Activated T-cell treated with anti-CD3 and anti-CD28 coated beads, Interleukin-2, amount 50 U/mL, for 24 hours (primary cell): ENCODE measurements at regions not wholly inside any gene's neighbourhood (a gene's known extent, or its start where the extent isn't known, plus 50 kb on each side); places are given as distances from the start of the nearest gene placed in this dataset.

Source experiments
- DNase-seq: peaks from one replicate; pipeline ENCODE4 v3.0.0-alpha.2; 2020
- H3K27ac Mint-ChIP-seq: 2 replicates; pipeline ENCODE4 v1.8.0; 2020; ENCODE audit warnings: mild to moderate bottlenecking, mixed read lengths
- H3K27me3 Mint-ChIP-seq: 2 replicates; pipeline ENCODE4 v1.8.0; 2020; ENCODE audit warnings: mixed read lengths
- H3K36me3 Mint-ChIP-seq: 2 replicates; pipeline ENCODE4 v1.8.0; 2020; ENCODE audit warnings: low read depth, mixed read lengths
- H3K4me1 Mint-ChIP-seq: 2 replicates; pipeline ENCODE4 v1.8.0; 2020; ENCODE audit warnings: low read depth, mixed read lengths
- H3K4me3 Mint-ChIP-seq: 2 replicates; pipeline ENCODE4 v1.8.0; 2020; ENCODE audit warnings: mild to moderate bottlenecking, moderate library complexity, mixed read lengths
- H3K9me3 Mint-ChIP-seq: 2 replicates; pipeline ENCODE4 v1.8.0; 2020; ENCODE audit warnings: mixed read lengths

DNA sequence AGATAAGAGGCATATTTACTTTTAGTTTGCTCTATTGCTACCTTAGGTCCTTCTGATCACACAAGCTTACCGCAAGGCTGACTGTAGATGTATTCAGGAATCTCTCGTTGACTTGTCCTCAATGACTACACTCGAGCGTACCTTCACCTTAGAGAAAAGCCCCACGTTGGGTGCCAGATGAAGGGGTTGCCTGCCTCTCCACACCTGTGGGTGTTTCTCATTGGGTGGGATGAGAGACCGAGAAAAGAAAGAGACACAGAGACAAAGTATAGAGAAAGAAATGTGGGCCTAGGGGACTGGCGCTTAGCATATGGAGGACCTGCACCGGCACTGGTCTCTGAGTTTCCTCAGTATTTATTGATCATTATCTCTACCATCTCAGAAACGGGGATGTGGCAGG, 51.8 kb downstream of the ASCL4 start:
- Mint-ChIP-seq H3K27me3 (peaks cover 27% of the 10 kb centered on the region), H3K9me3 (peaks cover 57% of the 10 kb centered on the region), H3K4me3 (no peak overlapping the region), H3K27ac (no peak overlapping the region), H3K36me3 (no peaks in the 10 kb centered on the region), H3K4me1 (no peaks in the 10 kb centered on the region)
- no peak for DNase-seq

GRCh38 chr12:107829271-107829670, 54.8 kb downstream of the ASCL4 start:
- no peak overlapping the region for H3K27ac Mint-ChIP-seq
- H3K4me1 Mint-ChIP-seq = no peaks in the 10 kb centered on the region
- H3K9me3 Mint-ChIP-seq = peaks cover 39% of the 10 kb centered on the region
- no peaks in the 10 kb centered on the region for H3K36me3 Mint-ChIP-seq
- H3K4me3 Mint-ChIP-seq = no peak overlapping the region
- peaks cover 34% of the 10 kb centered on the region for H3K27me3 Mint-ChIP-seq
- DNase-seq = no peak

DNA sequence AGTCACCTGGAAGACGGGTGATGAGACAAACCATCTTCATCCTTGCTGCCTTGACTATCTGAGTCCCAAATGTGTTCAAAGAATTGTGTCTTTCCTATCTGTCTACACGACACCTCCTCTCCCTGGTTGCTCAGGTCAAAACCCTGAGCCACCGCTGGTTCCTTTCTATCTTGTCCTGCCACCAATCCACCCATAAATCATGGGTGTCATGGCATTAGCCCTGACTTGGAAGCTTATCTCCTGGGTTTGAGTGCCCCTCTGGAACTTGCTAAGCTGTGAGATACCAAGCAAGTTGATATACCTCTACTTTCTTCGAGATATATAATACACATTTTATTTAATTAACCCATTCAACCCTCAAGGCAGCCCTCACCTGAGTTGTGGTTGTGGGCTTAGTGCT, 57.9 kb downstream of the ASCL4 start:
- Mint-ChIP-seq H3K4me1 (no peaks in the 10 kb centered on the region), H3K27me3 (peaks cover 49% of the 10 kb centered on the region), H3K36me3 (no peaks in the 10 kb centered on the region), H3K4me3 (no peak overlapping the region), H3K27ac (no peak overlapping the region), H3K9me3 (peaks cover 10% of the 10 kb centered on the region)
- no peak for DNase-seq

GRCh38 chr12:107840186-107840585, 65.7 kb downstream of the ASCL4 start:
- H3K4me1 Mint-ChIP-seq = peaks cover 7% of the 10 kb centered on the region
- H3K36me3 Mint-ChIP-seq = no peaks in the 10 kb centered on the region
- H3K27me3 Mint-ChIP-seq = peaks cover 47% of the 10 kb centered on the region

GRCh38 chr12:107843351-107844311, 69.1 kb downstream of the ASCL4 start:
- no peaks in the 10 kb centered on the region for H3K36me3 Mint-ChIP-seq
- no peak overlapping the region for H3K4me3 Mint-ChIP-seq
- H3K27me3 Mint-ChIP-seq = peaks cover 58% of the 10 kb centered on the region
- DNase-seq = no peak
- H3K9me3 Mint-ChIP-seq = no peaks in the 10 kb centered on the region
- no peak overlapping the region for H3K27ac Mint-ChIP-seq
- peaks cover 7% of the 10 kb centered on the region for H3K4me1 Mint-ChIP-seq

More at GRCh38 chr12:107840186-107840585, 65.7 kb downstream of the ASCL4 start:
- no peak for DNase-seq
- H3K9me3 Mint-ChIP-seq = no peaks in the 10 kb centered on the region
- no peak overlapping the region for H3K4me3 Mint-ChIP-seq
- no peak overlapping the region for H3K27ac Mint-ChIP-seq

DNA sequence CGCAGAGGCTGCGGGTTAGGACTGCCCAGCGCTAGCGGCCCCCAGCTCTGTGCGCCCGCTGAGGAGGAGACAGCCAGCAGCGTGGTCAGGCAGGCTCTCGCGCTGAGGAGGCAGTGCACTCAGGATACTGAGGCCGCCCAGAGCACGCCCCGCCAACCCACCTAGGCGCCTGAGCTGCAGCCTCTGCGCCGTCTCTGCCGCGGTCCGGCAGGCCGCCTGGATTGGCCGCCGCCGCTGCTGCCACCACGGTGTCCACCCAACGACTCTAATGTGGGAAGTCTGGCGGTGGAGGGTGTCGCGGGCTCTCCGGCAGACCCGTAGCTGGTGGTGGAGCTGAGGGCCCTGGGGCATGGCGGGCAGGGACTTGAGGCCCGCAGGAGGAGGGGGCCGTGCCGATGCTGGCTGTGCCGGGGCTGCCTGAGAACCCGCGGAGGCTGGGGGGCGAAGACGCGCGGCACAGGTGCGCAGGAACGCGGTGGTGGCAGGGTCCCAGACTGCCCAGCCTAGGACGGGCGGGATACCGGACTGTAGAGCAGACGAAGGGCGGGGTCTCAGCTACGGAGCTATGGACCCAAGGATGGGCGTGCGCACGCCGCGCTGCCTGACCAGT, 69.9 kb downstream of the ASCL4 start:
- Mint-ChIP-seq H3K27ac (no peak overlapping the region), H3K9me3 (no peaks in the 10 kb centered on the region), H3K4me1 (peaks cover 7% of the 10 kb centered on the region), H3K36me3 (no peaks in the 10 kb centered on the region), H3K27me3 (peaks cover 64% of the 10 kb centered on the region), H3K4me3 (no peak overlapping the region)
- no peak for DNase-seq

- Mint-ChIP-seq H3K4me3 (no peak overlapping the region), H3K36me3 (no peaks in the 10 kb centered on the region), H3K27me3 (peaks cover 63% of the 10 kb centered on the region), H3K4me1 (peaks cover 5% of the 10 kb centered on the region), H3K27ac (no peak overlapping the region), H3K9me3 (no peaks in the 10 kb centered on the region)
- no peak for DNase-seq
Measured at GRCh38 chr12:107845226-107845979, 70.9 kb downstream of the ASCL4 start.

GRCh38 chr12:107845980-107846659, 71.6 kb downstream of the ASCL4 start:
- Mint-ChIP-seq H3K27me3 (peaks cover 63% of the 10 kb centered on the region), H3K9me3 (no peaks in the 10 kb centered on the region), H3K27ac (no peak overlapping the region), H3K4me3 (no peak overlapping the region), H3K36me3 (no peaks in the 10 kb centered on the region), H3K4me1 (peaks cover 3% of the 10 kb centered on the region)
- DNase-seq = no peak

- Mint-ChIP-seq H3K4me1 (peaks cover 3% of the 10 kb centered on the region), H3K9me3 (no peaks in the 10 kb centered on the region), H3K27me3 (peaks cover 63% of the 10 kb centered on the region), H3K4me3 (no peak overlapping the region), H3K36me3 (no peaks in the 10 kb centered on the region), H3K27ac (no peak overlapping the region)
- no peak for DNase-seq
Measured at GRCh38 chr12:107847430-107847829, 72.9 kb downstream of the ASCL4 start.

- DNase-seq = no peak
- Mint-ChIP-seq H3K4me1 (peaks cover 3% of the 10 kb centered on the region), H3K36me3 (no peaks in the 10 kb centered on the region), H3K4me3 (no peak overlapping the region), H3K9me3 (no peaks in the 10 kb centered on the region), H3K27ac (no peak overlapping the region), H3K27me3 (peaks cover 60% of the 10 kb centered on the region)
Measured at GRCh38 chr12:107847830-107848229, 73.3 kb downstream of the ASCL4 start.

GRCh38 chr12:107853479-107853878, 79.0 kb downstream of the ASCL4 start:
- H3K9me3 Mint-ChIP-seq = no peaks in the 10 kb centered on the region
- no peaks in the 10 kb centered on the region for H3K4me1 Mint-ChIP-seq
- H3K27ac Mint-ChIP-seq = no peak overlapping the region
- no peaks in the 10 kb centered on the region for H3K36me3 Mint-ChIP-seq
- peaks cover 49% of the 10 kb centered on the region for H3K27me3 Mint-ChIP-seq
- no peak for DNase-seq
- H3K4me3 Mint-ChIP-seq = no peak overlapping the region

DNA sequence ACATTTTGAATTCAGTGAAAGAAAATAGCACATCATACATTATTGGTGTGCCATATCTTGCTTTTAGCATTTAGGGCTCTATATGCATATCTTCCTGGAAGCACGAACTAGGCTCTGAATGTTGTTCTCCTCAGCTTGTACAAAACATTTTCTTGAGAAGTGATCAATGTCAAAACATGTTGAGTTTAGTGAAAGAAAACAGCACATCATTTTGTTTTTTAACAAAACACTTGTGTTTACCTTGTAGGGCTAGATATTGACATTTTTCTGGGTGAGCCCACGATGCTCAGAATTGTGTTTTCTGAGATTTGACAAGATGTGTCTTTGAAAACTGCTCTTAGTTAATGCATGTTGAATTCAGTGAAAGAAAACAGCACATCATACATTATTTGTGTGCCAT, 81.0 kb downstream of the ASCL4 start:
- H3K36me3 Mint-ChIP-seq = no peaks in the 10 kb centered on the region

GRCh38 chr12:107856096-107856495, 81.6 kb downstream of the ASCL4 start:
- Mint-ChIP-seq H3K4me3 (no peak overlapping the region), H3K27me3 (peaks cover 49% of the 10 kb centered on the region), H3K27ac (no peak overlapping the region), H3K4me1 (no peaks in the 10 kb centered on the region), H3K9me3 (no peaks in the 10 kb centered on the region), H3K36me3 (no peaks in the 10 kb centered on the region)
- DNase-seq = no peak

More for the DNA sequence above, 81.0 kb downstream of the ASCL4 start:
- DNase-seq = no peak
- Mint-ChIP-seq H3K27ac (no peak overlapping the region), H3K9me3 (no peaks in the 10 kb centered on the region), H3K4me3 (no peak overlapping the region), H3K4me1 (no peaks in the 10 kb centered on the region), H3K27me3 (peaks cover 45% of the 10 kb centered on the region)

DNA sequence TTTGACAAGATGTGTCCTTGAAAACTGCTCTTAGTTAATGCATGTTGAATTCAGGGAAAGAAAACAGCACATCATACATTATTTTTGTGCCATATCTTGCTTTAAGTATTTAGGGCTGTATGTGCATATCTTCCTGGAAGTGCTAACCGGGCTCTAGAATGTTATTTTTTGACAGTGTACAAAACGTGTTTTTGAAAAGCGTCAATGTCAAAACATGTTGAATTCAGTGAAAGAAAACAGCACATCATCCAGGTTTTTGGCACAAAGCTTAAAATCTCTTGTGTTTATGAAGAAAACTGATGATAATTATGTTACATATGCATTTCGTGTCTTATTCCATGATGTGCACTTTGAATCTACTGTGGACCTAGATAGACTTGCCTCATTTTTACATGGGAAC, 82.7 kb downstream of the ASCL4 start:
- H3K4me1 Mint-ChIP-seq = no peaks in the 10 kb centered on the region
- no peaks in the 10 kb centered on the region for H3K36me3 Mint-ChIP-seq
- H3K9me3 Mint-ChIP-seq = no peaks in the 10 kb centered on the region
- H3K4me3 Mint-ChIP-seq = no peak overlapping the region
- H3K27me3 Mint-ChIP-seq = peaks cover 57% of the 10 kb centered on the region
- no peak overlapping the region for H3K27ac Mint-ChIP-seq
- DNase-seq = no peak
